Upper lobe of left lung (tissue), 6 donors: ENCODE measurements at regions not wholly inside any gene's neighbourhood (a gene's known extent, or its start where the extent isn't known, plus 50 kb on each side); places are given as distances from the start of the nearest gene placed in this dataset.

Source experiments
- ATAC-seq, 2 donors: fragments of 200-7000 bp; cut with Tn5 transposase; one replicate each; pipeline ENCODE4 v1.9.1; 2022; ENCODE audit warnings: mild to moderate bottlenecking in 2 of 2, moderate library complexity in 2 of 2; ENCODE audit not compliant: low FRiP score in 2 of 2
- DNase-seq, 2 donors: peaks; one replicate each; pipeline ENCODE4 v3.0.0-alpha.2; 2019 to 2020
- H3K27ac ChIP-seq, 4 donors: fragments of 200-600 bp; sonication (generic); one replicate each; pipeline ENCODE4 v1.5.1; 2016 to 2019
- H3K27me3 ChIP-seq, 4 donors: fragments of 200-600 bp; sonication (generic); one replicate each; pipeline ENCODE4 v1.5.1; 2017 to 2019
- H3K36me3 ChIP-seq, 4 donors: fragments of 200-600 bp; sonication (generic); one replicate each; pipeline ENCODE4 v1.5.1; 2016 to 2019
- H3K4me1 ChIP-seq, 4 donors: fragments of 200-600 bp; sonication (generic); one replicate each; pipeline ENCODE4 v1.5.1; 2018 to 2019
- H3K4me3 ChIP-seq, 4 donors: fragments of 200-600 bp; sonication (generic); one replicate each; pipeline ENCODE4 v1.5.1; 2017 to 2019; ENCODE audit warnings: mild to moderate bottlenecking in 2 of 4, moderate library complexity in 1 of 4
- H3K9me3 ChIP-seq, 4 donors: fragments of 200-600 bp; sonication (generic); one replicate each; pipeline ENCODE4 v1.5.1; 2018 to 2019
- CTCF ChIP-seq, 6 experiments: fragments of 450-650 bp in 4 of 6; fragments of 200-600 bp in 2 of 6; sonication (generic) in 2 of 6; IDR thresholded peaks; one replicate each; pipeline ENCODE4 v1.5.1; 2016 to 2019; ENCODE audit warnings: antibody characterized with exemption in 6 of 6
- EP300 ChIP-seq, 4 donors: sonication (generic); formaldehyde crosslinking; IDR thresholded peaks; one replicate each; pipeline ENCODE4 v1.5.1; 2017; ENCODE audit warnings: antibody characterized with exemption in 4 of 4, control low read depth in 2 of 4
- POLR2A ChIP-seq, 4 donors: fragments of 450-650 bp; IDR thresholded peaks; one replicate each; pipeline ENCODE4 v1.5.1; 2016 to 2017; ENCODE audit warnings: antibody characterized with exemption in 4 of 4, mild to moderate bottlenecking in 2 of 4
- POLR2AphosphoS5 ChIP-seq, 2 donors: sonication (generic); formaldehyde crosslinking; IDR thresholded peaks; one replicate each; pipeline ENCODE4 v1.5.1; 2017; ENCODE audit warnings: antibody characterized with exemption in 2 of 2
- WGBS, 2 donors: methylation state at CpG; one replicate each; pipeline ENCODE4 v1.1.5; 2017 to 2018; 5-methylcytosine and 5-hydroxymethylcytosine counted together
- donor health status: DM: no; HTN: no; CAD: no; lungs with moderate emphysema.
- donor health status: DM: no; HTN: yes; CAD: no; lungs with severe emphysema.

GRCh38 chr3:118707991-118708390 lies 326.7 kb downstream of the IGSF11 start:
- Histone ChIP-seq H3K4me1 (no peaks in the 10 kb centered on the region), H3K9me3 (no peaks in the 10 kb centered on the region), H3K27me3 (no peaks in the 10 kb centered on the region), H3K4me3 (no peak overlapping the region), H3K36me3 (no peaks in the 10 kb centered on the region), H3K27ac (no peak overlapping the region)
- ATAC-seq (no peak), DNase-seq (no peak)
- TF ChIP-seq POLR2A (IDR thresholded peaks at IDR 0.05) (no peak), EP300 (IDR thresholded peaks at IDR 0.05) (no peak), POLR2AphosphoS5 (IDR thresholded peaks at IDR 0.05) (no peak), CTCF (IDR thresholded peaks at IDR 0.05) (no peak)

GRCh38 chr3:118710532-118710931 lies 324.1 kb downstream of the IGSF11 start:
- 82 to 88% methylated on average over 2 of the region's 2 CpGs for WGBS, 2 donors
- ATAC-seq, result no peak
- H3K27ac ChIP-seq, result no peak overlapping the region

GRCh38 chr3:118713502-118714207 lies 321.0 kb downstream of the IGSF11 start:
- Histone ChIP-seq H3K4me1 (no peaks in the 10 kb centered on the region), H3K9me3 (peaks cover 0 to 6% (median 0%) of the 10 kb centered on the region in 4 donors), H3K27me3 (no peaks in the 10 kb centered on the region), H3K36me3 (no peaks in the 10 kb centered on the region), H3K4me3 (no peak overlapping the region), H3K27ac (no peak overlapping the region)
- 56 to 61% methylated on average over 3 of the region's 3 CpGs for WGBS, 2 donors
- DNase-seq (no peak), ATAC-seq (no peak)
- TF ChIP-seq CTCF (IDR thresholded peaks at IDR 0.05), result no peak
- TF ChIP-seq POLR2AphosphoS5 (IDR thresholded peaks at IDR 0.05), result no peak
- TF ChIP-seq POLR2A (IDR thresholded peaks at IDR 0.05), result no peak
- TF ChIP-seq EP300 (IDR thresholded peaks at IDR 0.05), result no peak

More at GRCh38 chr3:118710532-118710931, 324.1 kb downstream of the IGSF11 start:
- Histone ChIP-seq H3K4me3 (no peak overlapping the region), H3K27me3 (no peaks in the 10 kb centered on the region), H3K9me3 (no peaks in the 10 kb centered on the region), H3K4me1 (no peaks in the 10 kb centered on the region), H3K36me3 (no peaks in the 10 kb centered on the region)
- DNase-seq, result no peak
- TF ChIP-seq POLR2AphosphoS5 (IDR thresholded peaks at IDR 0.05) (no peak), POLR2A (IDR thresholded peaks at IDR 0.05) (no peak), CTCF (IDR thresholded peaks at IDR 0.05) (no peak), EP300 (IDR thresholded peaks at IDR 0.05) (no peak)

GRCh38 chr3:118714800-118715199 lies 319.8 kb downstream of the IGSF11 start:
- no peak for DNase-seq
- no peaks in the 10 kb centered on the region for H3K4me1 ChIP-seq
- H3K36me3 ChIP-seq, result no peaks in the 10 kb centered on the region
- H3K4me3 ChIP-seq, result no peak overlapping the region
- 85 to 96% methylated on average over 2 of the region's 2 CpGs for WGBS, 2 donors
- H3K27me3 ChIP-seq, result no peaks in the 10 kb centered on the region
- no peak overlapping the region for H3K27ac ChIP-seq
- peaks cover 0 to 15% (median 2%) of the 10 kb centered on the region in 4 donors for H3K9me3 ChIP-seq
- TF ChIP-seq POLR2A (IDR thresholded peaks at IDR 0.05) (no peak), POLR2AphosphoS5 (IDR thresholded peaks at IDR 0.05) (no peak), CTCF (IDR thresholded peaks at IDR 0.05) (no peak), EP300 (IDR thresholded peaks at IDR 0.05) (no peak)
- ATAC-seq, result no peak

GRCh38 chr3:118729546-118729945 lies 305.1 kb downstream of the IGSF11 start:
- H3K4me1 ChIP-seq, result no peaks in the 10 kb centered on the region
- 79 to 80% methylated on average over 3 of the region's 3 CpGs for WGBS, 2 donors
- no peaks in the 10 kb centered on the region for H3K9me3 ChIP-seq
- no peak for DNase-seq
- H3K4me3 ChIP-seq, result no peak overlapping the region
- no peak overlapping the region for H3K27ac ChIP-seq
- no peak for TF ChIP-seq POLR2A (IDR thresholded peaks at IDR 0.05)
- TF ChIP-seq EP300 (IDR thresholded peaks at IDR 0.05), result no peak
- no peak for TF ChIP-seq POLR2AphosphoS5 (IDR thresholded peaks at IDR 0.05)
- no peak for TF ChIP-seq CTCF (IDR thresholded peaks at IDR 0.05)
- no peak for ATAC-seq
- no peaks in the 10 kb centered on the region for H3K36me3 ChIP-seq
- no peaks in the 10 kb centered on the region for H3K27me3 ChIP-seq
